ENCODE measurements at regions not wholly inside any gene's neighbourhood (a gene's known extent, or its start where the extent isn't known, plus 50 kb on each side); places are given as distances from the start of the nearest gene placed in this dataset.
"Not testable (repeated sequence)": the region's sequence is repeated elsewhere in the genome, so short reads cannot be mapped to it uniquely, and the experiment has no call there.

- Histone ChIP-seq H3K4me3 (ENCODE audit: low read depth in 1 of 2, low read length in 2 of 2) (no peak overlapping the region), H3K4me1 (ENCODE audit: control insufficient read depth in 2 of 2, insufficient read depth in 2 of 2, low read length in 1 of 2) (no peaks in the 10 kb centered on the region), H3K9me3 (ENCODE audit: control insufficient read depth in 2 of 2, insufficient read depth in 1 of 2, low read depth in 1 of 2, low read length in 1 of 2) (no peaks in the 10 kb centered on the region), H3K27ac (ENCODE audit: low read depth in 2 of 2, low read length in 1 of 2) (no peak overlapping the region), H3K36me3 (ENCODE audit: control insufficient read depth in 2 of 2, insufficient read depth in 2 of 2, low read length in 1 of 2) (no peaks in the 10 kb centered on the region), H3K27me3 (ENCODE audit: control insufficient read depth in 1 of 2, insufficient read depth in 2 of 2, low read length in 2 of 2) (no peaks in the 10 kb centered on the region)
- WGBS, 2 donors, result 80 to 86% methylated on average over 7 of the region's 7 CpGs
These were observed 57.8 kb upstream of the ANKRD30A start for GRCh38 chr10:37067576-37067975.

- H3K4me1 ChIP-seq (ENCODE audit: control insufficient read depth in 2 of 2, insufficient read depth in 2 of 2, low read length in 1 of 2); H3K36me3 ChIP-seq (ENCODE audit: control insufficient read depth in 2 of 2, insufficient read depth in 2 of 2, low read length in 1 of 2); H3K9me3 ChIP-seq (ENCODE audit: control insufficient read depth in 2 of 2, insufficient read depth in 1 of 2, low read depth in 1 of 2, low read length in 1 of 2); H3K4me3 ChIP-seq (ENCODE audit: low read depth in 1 of 2, low read length in 2 of 2); H3K27me3 ChIP-seq (ENCODE audit: control insufficient read depth in 1 of 2, insufficient read depth in 2 of 2, low read length in 2 of 2); H3K27ac ChIP-seq (ENCODE audit: low read depth in 2 of 2, low read length in 1 of 2): not testable (repeated sequence)
- 92% methylated on average over 16 of the region's 16 CpGs for WGBS, 2 donors
These were observed 63.1 kb upstream of the ANKRD30A start for GRCh38 chr10:37062296-37062695.

GRCh38 chr10:37057261-37057660, 68.1 kb upstream of the ANKRD30A start:
- H3K9me3 ChIP-seq (ENCODE audit: control insufficient read depth in 2 of 2, insufficient read depth in 1 of 2, low read depth in 1 of 2, low read length in 1 of 2), result no peaks in the 10 kb centered on the region
- H3K27ac ChIP-seq (ENCODE audit: low read depth in 2 of 2, low read length in 1 of 2), result no peak overlapping the region
- no peaks in the 10 kb centered on the region for H3K36me3 ChIP-seq (ENCODE audit: control insufficient read depth in 2 of 2, insufficient read depth in 2 of 2, low read length in 1 of 2)
- H3K4me1 ChIP-seq (ENCODE audit: control insufficient read depth in 2 of 2, insufficient read depth in 2 of 2, low read length in 1 of 2), result no peaks in the 10 kb centered on the region
- no peaks in the 10 kb centered on the region for H3K27me3 ChIP-seq (ENCODE audit: control insufficient read depth in 1 of 2, insufficient read depth in 2 of 2, low read length in 2 of 2)
- H3K4me3 ChIP-seq (ENCODE audit: low read depth in 1 of 2, low read length in 2 of 2), result no peak overlapping the region
- 7 to 14% methylated on average over 1 of the region's 1 CpG for WGBS, 2 donors

GRCh38 chr10:37053476-37053875, 71.9 kb upstream of the ANKRD30A start:
- Histone ChIP-seq H3K36me3 (ENCODE audit: control insufficient read depth in 2 of 2, insufficient read depth in 2 of 2, low read length in 1 of 2) (no peaks in the 10 kb centered on the region), H3K27me3 (ENCODE audit: control insufficient read depth in 1 of 2, insufficient read depth in 2 of 2, low read length in 2 of 2) (no peaks in the 10 kb centered on the region), H3K27ac (ENCODE audit: low read depth in 2 of 2, low read length in 1 of 2) (no peak overlapping the region), H3K9me3 (ENCODE audit: control insufficient read depth in 2 of 2, insufficient read depth in 1 of 2, low read depth in 1 of 2, low read length in 1 of 2) (peaks cover 3 to 10% of the 10 kb centered on the region in 2 donors), H3K4me1 (ENCODE audit: control insufficient read depth in 2 of 2, insufficient read depth in 2 of 2, low read length in 1 of 2) (no peaks in the 10 kb centered on the region), H3K4me3 (ENCODE audit: low read depth in 1 of 2, low read length in 2 of 2) (no peak overlapping the region)
- WGBS, 2 donors, result 64 to 75% methylated on average over 3 of the region's 3 CpGs

- 79 to 83% methylated on average over 5 of the region's 5 CpGs for WGBS, 2 donors
- H3K4me1 ChIP-seq (ENCODE audit: control insufficient read depth in 2 of 2, insufficient read depth in 2 of 2, low read length in 1 of 2); H3K9me3 ChIP-seq (ENCODE audit: control insufficient read depth in 2 of 2, insufficient read depth in 1 of 2, low read depth in 1 of 2, low read length in 1 of 2): not testable (repeated sequence)
These were observed 75.4 kb upstream of the ANKRD30A start for GRCh38 chr10:37049982-37050381.

GRCh38 chr10:37044319-37044718, 81.1 kb upstream of the ANKRD30A start:
- H3K27me3 ChIP-seq (ENCODE audit: control insufficient read depth in 1 of 2, insufficient read depth in 2 of 2, low read length in 2 of 2), result not testable (repeated sequence)

More at GRCh38 chr10:37049982-37050381, 75.4 kb upstream of the ANKRD30A start:
- H3K4me3 ChIP-seq (ENCODE audit: low read depth in 1 of 2, low read length in 2 of 2); H3K27me3 ChIP-seq (ENCODE audit: control insufficient read depth in 1 of 2, insufficient read depth in 2 of 2, low read length in 2 of 2); H3K36me3 ChIP-seq (ENCODE audit: control insufficient read depth in 2 of 2, insufficient read depth in 2 of 2, low read length in 1 of 2); H3K27ac ChIP-seq (ENCODE audit: low read depth in 2 of 2, low read length in 1 of 2): not testable (repeated sequence)

GRCh38 chr10:37035853-37036252, 89.5 kb upstream of the ANKRD30A start:
- Histone ChIP-seq H3K9me3 (ENCODE audit: control insufficient read depth in 2 of 2, insufficient read depth in 1 of 2, low read depth in 1 of 2, low read length in 1 of 2) (no peaks in the 10 kb centered on the region), H3K27me3 (ENCODE audit: control insufficient read depth in 1 of 2, insufficient read depth in 2 of 2, low read length in 2 of 2) (no peaks in the 10 kb centered on the region), H3K27ac (ENCODE audit: low read depth in 2 of 2, low read length in 1 of 2) (no peak overlapping the region), H3K4me1 (ENCODE audit: control insufficient read depth in 2 of 2, insufficient read depth in 2 of 2, low read length in 1 of 2) (no peaks in the 10 kb centered on the region), H3K36me3 (ENCODE audit: control insufficient read depth in 2 of 2, insufficient read depth in 2 of 2, low read length in 1 of 2) (no peaks in the 10 kb centered on the region), H3K4me3 (ENCODE audit: low read depth in 1 of 2, low read length in 2 of 2) (no peak overlapping the region)
- WGBS, 2 donors, result 10 to 11% methylated on average over 1 of the region's 1 CpG

More at GRCh38 chr10:37044319-37044718, 81.1 kb upstream of the ANKRD30A start:
- not testable (repeated sequence) for H3K4me3 ChIP-seq (ENCODE audit: low read depth in 1 of 2, low read length in 2 of 2); H3K27ac ChIP-seq (ENCODE audit: low read depth in 2 of 2, low read length in 1 of 2); H3K9me3 ChIP-seq (ENCODE audit: control insufficient read depth in 2 of 2, insufficient read depth in 1 of 2, low read depth in 1 of 2, low read length in 1 of 2); H3K36me3 ChIP-seq (ENCODE audit: control insufficient read depth in 2 of 2, insufficient read depth in 2 of 2, low read length in 1 of 2); H3K4me1 ChIP-seq (ENCODE audit: control insufficient read depth in 2 of 2, insufficient read depth in 2 of 2, low read length in 1 of 2)
- WGBS, 2 donors, result 90 to 93% methylated on average over 10 of the region's 10 CpGs

- H3K9me3 ChIP-seq (ENCODE audit: control insufficient read depth in 2 of 2, insufficient read depth in 1 of 2, low read depth in 1 of 2, low read length in 1 of 2), result no peaks in the 10 kb centered on the region
- H3K36me3 ChIP-seq (ENCODE audit: control insufficient read depth in 2 of 2, insufficient read depth in 2 of 2, low read length in 1 of 2), result no peaks in the 10 kb centered on the region
- 33 to 36% methylated on average over 2 of the region's 2 CpGs for WGBS, 2 donors
- H3K4me3 ChIP-seq (ENCODE audit: low read depth in 1 of 2, low read length in 2 of 2), result no peak overlapping the region
- no peak overlapping the region for H3K27ac ChIP-seq (ENCODE audit: low read depth in 2 of 2, low read length in 1 of 2)
- no peaks in the 10 kb centered on the region for H3K27me3 ChIP-seq (ENCODE audit: control insufficient read depth in 1 of 2, insufficient read depth in 2 of 2, low read length in 2 of 2)
- no peaks in the 10 kb centered on the region for H3K4me1 ChIP-seq (ENCODE audit: control insufficient read depth in 2 of 2, insufficient read depth in 2 of 2, low read length in 1 of 2)
These were observed 109.9 kb upstream of the ANKRD30A start for GRCh38 chr10:37015498-37015897.

GRCh38 chr10:37010741-37011140, 114.7 kb upstream of the ANKRD30A start:
- WGBS, 2 donors, result 77% methylated on average over 7 of the region's 7 CpGs
- no peaks in the 10 kb centered on the region for H3K4me1 ChIP-seq (ENCODE audit: control insufficient read depth in 2 of 2, insufficient read depth in 2 of 2, low read length in 1 of 2)
- H3K27ac ChIP-seq (ENCODE audit: low read depth in 2 of 2, low read length in 1 of 2), result no peak overlapping the region
- H3K36me3 ChIP-seq (ENCODE audit: control insufficient read depth in 2 of 2, insufficient read depth in 2 of 2, low read length in 1 of 2), result no peaks in the 10 kb centered on the region
- H3K9me3 ChIP-seq (ENCODE audit: control insufficient read depth in 2 of 2, insufficient read depth in 1 of 2, low read depth in 1 of 2, low read length in 1 of 2), result peaks cover 0 to 2% of the 10 kb centered on the region in 2 donors
- H3K27me3 ChIP-seq (ENCODE audit: control insufficient read depth in 1 of 2, insufficient read depth in 2 of 2, low read length in 2 of 2), result no peaks in the 10 kb centered on the region
- H3K4me3 ChIP-seq (ENCODE audit: low read depth in 1 of 2, low read length in 2 of 2), result no peak overlapping the region

GRCh38 chr10:37008276-37008675, 117.1 kb upstream of the ANKRD30A start:
- not testable (repeated sequence) for H3K4me3 ChIP-seq (ENCODE audit: low read depth in 1 of 2, low read length in 2 of 2); H3K27ac ChIP-seq (ENCODE audit: low read depth in 2 of 2, low read length in 1 of 2); H3K36me3 ChIP-seq (ENCODE audit: control insufficient read depth in 2 of 2, insufficient read depth in 2 of 2, low read length in 1 of 2); H3K9me3 ChIP-seq (ENCODE audit: control insufficient read depth in 2 of 2, insufficient read depth in 1 of 2, low read depth in 1 of 2, low read length in 1 of 2); H3K27me3 ChIP-seq (ENCODE audit: control insufficient read depth in 1 of 2, insufficient read depth in 2 of 2, low read length in 2 of 2); H3K4me1 ChIP-seq (ENCODE audit: control insufficient read depth in 2 of 2, insufficient read depth in 2 of 2, low read length in 1 of 2)
- 51 to 52% methylated on average over 2 of the region's 2 CpGs for WGBS, 2 donors
